H1 (cell line): ENCODE measurements at regions not wholly inside any gene's neighbourhood (a gene's known extent, or its start where the extent isn't known, plus 50 kb on each side); places are given as distances from the start of the nearest gene placed in this dataset.

Experiments used
- CTCF ChIA-PET: fragments of 300-600 bp; sonication (Branson Sonifier 250); formaldehyde crosslinking; loops from one replicate; lab custom pipeline; 2021; ENCODE audit not compliant: partially characterized antibody; lab: Charles Lee
- POLR2A ChIA-PET: fragments of 300-600 bp; sonication (Branson Sonifier 250); formaldehyde crosslinking; loops from one replicate; lab custom pipeline; 2021; ENCODE audit warnings: inconsistent platforms; ENCODE audit not compliant: partially characterized antibody; lab: Charles Lee
- DNase-seq, 2 experiments: peaks; one replicate each; pipeline versions ENCODE4 v3.0.0 to v3.0.0-alpha.2; 2010 to 2022; ENCODE audit warnings: low spot score in 2 of 2, low read depth in 1 of 2, mixed read lengths in 1 of 2
- FAIRE-seq: peaks from 2 replicates; lab custom pipeline; 2011; peaks lifted over from hg19 to GRCh38; lab: Jason Lieb, UNC
- H2AFZ ChIP-seq: 2 replicates; pipeline ENCODE4 v1.8.1; 2012; ENCODE audit warnings: low read length, inconsistent platforms
- H2AK5ac ChIP-seq: 2 replicates; pipeline ENCODE4 v1.6.1; 2013; ENCODE audit warnings: low read depth, low read length
- H2BK120ac ChIP-seq: replicated peaks from 2 replicates; pipeline ENCODE3; 2013; ENCODE audit warnings: low read depth, low read length, inconsistent platforms
- H2BK12ac ChIP-seq: 2 replicates; pipeline ENCODE4 v1.6.1; 2013; ENCODE audit warnings: low read depth, low read length
- H2BK15ac ChIP-seq: 2 replicates; pipeline ENCODE4 v1.6.1; 2013; ENCODE audit warnings: low read length
- H2BK20ac ChIP-seq: 2 replicates; pipeline ENCODE4 v1.6.1; 2013; ENCODE audit warnings: low read length
- H2BK5ac ChIP-seq: 2 replicates; pipeline ENCODE4 v1.6.1; 2013; ENCODE audit warnings: low read depth, low read length
- H3K14ac ChIP-seq: 2 replicates; pipeline ENCODE4 v1.6.1; 2013; ENCODE audit warnings: inconsistent platforms; ENCODE audit not compliant: insufficient read length
- H3K18ac ChIP-seq: 2 replicates; pipeline ENCODE4 v1.6.1; 2013; ENCODE audit warnings: low read length; ENCODE audit errors: extremely low read depth
- H3K23ac ChIP-seq: 2 replicates; pipeline ENCODE4 v1.6.1; 2013; ENCODE audit warnings: inconsistent platforms; ENCODE audit not compliant: insufficient read length
- H3K23me2 ChIP-seq: 2 replicates; pipeline ENCODE4 v1.6.1; 2013; ENCODE audit warnings: low read depth, low read length
- H3K27ac ChIP-seq: 2 replicates; pipeline ENCODE4 v1.6.1; 2011; ENCODE audit warnings: low read depth, low read length, inconsistent platforms
- H3K27me3 ChIP-seq, 4 experiments: replicated peaks in 1 of 4; 1 replicate in 1 of 4; 2 replicates in 3 of 4; pipeline versions ENCODE4 v1.6.1 to v1.8.1; 2011 to 2013; ENCODE audit warnings: low read length in 3 of 4, mild to moderate bottlenecking in 3 of 4, inconsistent platforms in 2 of 4, mixed read lengths in 2 of 4, moderate library complexity in 1 of 4; ENCODE audit not compliant: control insufficient read depth in 3 of 4, insufficient read depth in 3 of 4; ENCODE audit errors: extremely low read depth in 1 of 4
- H3K36me3 ChIP-seq, 4 experiments: 2 replicates each; pipeline versions ENCODE4 v1.6.1 to v1.8.1; 2011 to 2013; ENCODE audit warnings: mild to moderate bottlenecking in 4 of 4, low read length in 3 of 4, moderate library complexity in 2 of 4, control low read depth in 1 of 4, inconsistent platforms in 1 of 4; ENCODE audit not compliant: insufficient read depth in 4 of 4, control insufficient read depth in 2 of 4
- H3K4ac ChIP-seq: replicated peaks from 2 replicates; pipeline ENCODE3; 2013; ENCODE audit warnings: low read length, low read depth, mixed read lengths, inconsistent platforms; ENCODE audit not compliant: insufficient read length
- H3K4me1 ChIP-seq, 4 experiments: replicated peaks in 1 of 4; 1 replicate in 1 of 4; 2 replicates in 3 of 4; pipeline versions ENCODE4 v1.6.1 to v1.8.1; 2011 to 2013; ENCODE audit warnings: low read length in 3 of 4, inconsistent platforms in 2 of 4, mixed read lengths in 1 of 4; ENCODE audit not compliant: insufficient read depth in 4 of 4, control insufficient read depth in 3 of 4
- H3K4me2 ChIP-seq, 2 experiments: 2 replicates each; pipeline versions ENCODE4 v1.6.1 to v1.8.1; 2011 to 2013; ENCODE audit warnings: low read depth in 2 of 2, low read length in 2 of 2, control low read depth in 1 of 2, inconsistent platforms in 1 of 2, mild to moderate bottlenecking in 1 of 2; ENCODE audit not compliant: insufficient read depth in 1 of 2
- H3K4me3 ChIP-seq, 4 experiments: fragments of 200-600, 300-600 bp in 1 of 4; sonication (generic), shearing (Covaris generic), sonication (Bioruptor Twin) in 1 of 4; 2 replicates each; pipeline versions ENCODE4 v1.5.1 to v1.8.1; 2011 to 2016; ENCODE audit warnings: low read length in 4 of 4, low read depth in 3 of 4, control low read depth in 2 of 4, inconsistent platforms in 2 of 4, mild to moderate bottlenecking in 2 of 4, mixed read lengths in 1 of 4, moderate library complexity in 1 of 4; ENCODE audit not compliant: insufficient read depth in 2 of 4; ENCODE audit errors: extremely low read depth in 1 of 4
- H3K56ac ChIP-seq: replicated peaks from 2 replicates; pipeline ENCODE3; 2013; ENCODE audit warnings: low read depth, mild to moderate bottlenecking, mixed read lengths, low read length, inconsistent platforms; ENCODE audit not compliant: insufficient read length
- H3K79me1 ChIP-seq: 2 replicates; pipeline ENCODE4 v1.6.1; 2013; ENCODE audit warnings: low read depth, low read length, control low read depth
- H3K79me2 ChIP-seq, 2 experiments: 2 replicates each; pipeline versions ENCODE4 v1.6.1 to v1.8.1; 2012 to 2013; ENCODE audit warnings: low read length in 2 of 2, mild to moderate bottlenecking in 2 of 2, inconsistent platforms in 1 of 2; ENCODE audit not compliant: insufficient read depth in 2 of 2, control insufficient read depth in 1 of 2
- H3K9ac ChIP-seq, 4 experiments: replicated peaks in 1 of 4; 1 replicate in 1 of 4; 2 replicates in 3 of 4; pipeline versions ENCODE4 v1.6.1 to v1.8.1; 2011 to 2013; ENCODE audit warnings: low read depth in 3 of 4, low read length in 3 of 4, control low read depth in 2 of 4, mild to moderate bottlenecking in 2 of 4, moderate library complexity in 2 of 4, inconsistent platforms in 1 of 4; ENCODE audit errors: extremely low read depth in 1 of 4
- H3K9me3 ChIP-seq, 2 experiments: 2 replicates each; pipeline versions ENCODE4 v1.6.1 to v1.8.1; 2012 to 2013; ENCODE audit warnings: mild to moderate bottlenecking in 2 of 2, moderate library complexity in 2 of 2, control low read depth in 1 of 2, inconsistent platforms in 1 of 2, low read depth in 1 of 2, low read length in 1 of 2, mixed read lengths in 1 of 2; ENCODE audit not compliant: insufficient read depth in 2 of 2
- H4K20me1 ChIP-seq, 2 experiments: replicated peaks in 1 of 2; 2 replicates each; pipeline versions ENCODE3 to v1.8.1; 2011 to 2013; ENCODE audit warnings: inconsistent platforms in 2 of 2, low read length in 2 of 2, mild to moderate bottlenecking in 1 of 2; ENCODE audit not compliant: insufficient read depth in 2 of 2, control insufficient read depth in 1 of 2
- H4K5ac ChIP-seq: 2 replicates; pipeline ENCODE4 v1.6.1; 2013; ENCODE audit warnings: low read length, low read depth, mixed read lengths, inconsistent platforms; ENCODE audit not compliant: insufficient read length
- H4K8ac ChIP-seq: 2 replicates; pipeline ENCODE4 v1.8.0; 2013; ENCODE audit warnings: mild to moderate bottlenecking, moderate library complexity, low read length, inconsistent platforms; ENCODE audit not compliant: insufficient read depth; ENCODE audit errors: extremely low read depth
- H4K91ac ChIP-seq: replicated peaks from 2 replicates; pipeline ENCODE3; 2013; ENCODE audit warnings: low read length, mixed read lengths, inconsistent platforms; ENCODE audit not compliant: insufficient read length
- CBX5 ChIP-seq: fragments of 300-800, 300-1000 bp; sonication (generic); IDR thresholded peaks from 2 replicates; pipeline ENCODE4 v1.7.1; 2016; ENCODE audit warnings: antibody characterized with exemption, low read length, low read depth
- CTCF ChIP-seq, 3 experiments: IDR thresholded peaks; 1 replicate in 2 of 3; 2 replicates in 1 of 3; pipeline versions ENCODE4 v1.5.1 to v1.6.1; 2011; ENCODE audit warnings: low read length in 3 of 3, mild to moderate bottlenecking in 3 of 3, inconsistent platforms in 2 of 3, low read depth in 1 of 3, moderate library complexity in 1 of 3; ENCODE audit not compliant: insufficient read depth in 1 of 3; ENCODE audit errors: control extremely low read depth in 1 of 3
- EP300 ChIP-seq, 2 experiments: IDR thresholded peaks; 1 replicate in 1 of 2; 2 replicates in 1 of 2; pipeline ENCODE4 v1.6.1; 2011 to 2012; ENCODE audit warnings: low read depth in 2 of 2, low read length in 2 of 2, mild to moderate bottlenecking in 2 of 2, borderline replicate concordance in 1 of 2, inconsistent platforms in 1 of 2, moderate library complexity in 1 of 2
- HDAC6 ChIP-seq: IDR thresholded peaks from one replicate; pipeline ENCODE4 v1.7.1; 2012; ENCODE audit warnings: low read depth, mild to moderate bottlenecking, inconsistent platforms, low read length, moderate library complexity
- KDM4A ChIP-seq: IDR thresholded peaks from one replicate; pipeline ENCODE4 v1.7.1; 2012; ENCODE audit warnings: low read depth, mild to moderate bottlenecking, moderate library complexity, low read length, inconsistent platforms; ENCODE audit not compliant: severe bottlenecking
- NRF1 ChIP-seq: IDR thresholded peaks from 2 replicates; pipeline ENCODE4 v1.6.1; 2011; ENCODE audit warnings: mild to moderate bottlenecking, low read depth, low read length, improper control_type of control experiment
- RBBP5 ChIP-seq: IDR thresholded peaks from 2 replicates; pipeline ENCODE4 v1.7.1; 2012; ENCODE audit warnings: low read depth, mild to moderate bottlenecking, inconsistent platforms, low read length, moderate library complexity, borderline replicate concordance
- RFX5 ChIP-seq: IDR thresholded peaks from 2 replicates; pipeline ENCODE4 v1.6.1; 2011; ENCODE audit warnings: low read depth, low read length, improper control_type of control experiment, borderline replicate concordance
- RXRA ChIP-seq: IDR thresholded peaks from 2 replicates; pipeline ENCODE4 v1.6.1; 2011; ENCODE audit warnings: low read depth, mild to moderate bottlenecking, low read length, moderate library complexity; ENCODE audit not compliant: insufficient read depth
- SIN3A ChIP-seq, 2 experiments: IDR thresholded peaks in 1 of 2; conservative IDR thresholded peaks in 1 of 2; 2 replicates each; pipeline ENCODE4 v1.6.1; 2011 to 2012; ENCODE audit warnings: low read length in 2 of 2, improper control_type of control experiment in 1 of 2, low read depth in 1 of 2, mild to moderate bottlenecking in 1 of 2
- SP1 ChIP-seq: IDR thresholded peaks from 2 replicates; pipeline ENCODE4 v1.6.1; 2011; ENCODE audit warnings: low read depth, low read length
- SP2 ChIP-seq: IDR thresholded peaks from 2 replicates; pipeline ENCODE4 v1.6.1; 2012; ENCODE audit warnings: mild to moderate bottlenecking, low read length, inconsistent platforms
- WGBS, 2 experiments: shearing (Covaris generic) in 1 of 2; methylation state at CpG; one replicate each; pipeline versions ENCODE4 v1.1.6 to v1.1.7; 2013 to 2015; ENCODE audit warnings: low lambda C conversion rate in 2 of 2, mixed read lengths in 2 of 2, inconsistent platforms in 1 of 2, low coverage in 1 of 2, missing lambda C conversion rate in 1 of 2; ENCODE audit not compliant: insufficient replicate concordance in 2 of 2, insufficient coverage in 1 of 2, insufficient read length in 1 of 2; ENCODE audit errors: extremely low coverage in 1 of 2, missing lambda C conversion rate in 1 of 2; 5-methylcytosine and 5-hydroxymethylcytosine counted together

DNA sequence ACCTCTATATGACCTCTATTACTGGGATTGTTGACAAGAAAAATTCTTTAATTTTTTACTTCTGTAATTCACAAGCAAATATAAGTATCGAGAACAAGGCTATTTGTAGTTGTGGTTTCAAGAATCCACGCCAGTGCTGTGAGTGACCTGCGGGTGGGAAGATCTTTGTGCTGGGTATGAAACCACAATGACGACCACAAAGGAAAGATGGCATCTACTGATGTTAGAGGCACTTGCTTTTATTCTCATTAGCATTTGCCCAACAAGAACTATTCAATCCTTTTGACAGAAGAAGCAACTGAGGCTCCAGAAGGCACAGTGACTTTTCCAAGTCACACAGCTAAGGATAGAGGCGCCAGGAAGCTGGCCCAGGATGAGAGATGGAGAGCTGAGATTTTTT is 1054.9 kb downstream of the TBC1D22A start:
- no peak overlapping the region for H2AFZ ChIP-seq
- no peaks in the 10 kb centered on the region for H3K79me2 ChIP-seq
- H3K27me3 ChIP-seq = no peaks in the 10 kb centered on the region
- H2BK15ac ChIP-seq = no peak overlapping the region
- no peak overlapping the region for H2AK5ac ChIP-seq
- H4K91ac ChIP-seq = no peak overlapping the region
- H2BK20ac ChIP-seq = no peak overlapping the region
- peaks cover 0 to 3% (median 0%) of the 10 kb centered on the region in 4 experiments; a peak in 1 of 8 replicates for H3K36me3 ChIP-seq
- H3K18ac ChIP-seq = no peak overlapping the region
- peaks cover 5 to 6% of the 10 kb centered on the region in 2 experiments for H3K9me3 ChIP-seq
- no peak overlapping the region for H4K5ac ChIP-seq
- DNase-seq = no peak
- no peaks in the 10 kb centered on the region for H3K79me1 ChIP-seq
- no peak for FAIRE-seq
- H3K4me3 ChIP-seq = no peak overlapping the region
- 93% methylated on average over 5 of the region's 5 CpGs; no CpG with 5 or more reads in 1 of the 2 experiments for WGBS, 2 experiments
- no peaks in the 10 kb centered on the region for H3K4me1 ChIP-seq
- H3K14ac ChIP-seq = no peak overlapping the region
- no peak overlapping the region for H3K4ac ChIP-seq
- H3K23me2 ChIP-seq = peaks cover 5% of the 10 kb centered on the region; the same call in 1 of the 2 replicates
- ChIA-PET POLR2A (no interaction called here), CTCF (no interaction called here)
- peaks cover 0 to 1% of the 10 kb centered on the region in 2 experiments for H4K20me1 ChIP-seq
- no peak overlapping the region for H2BK5ac ChIP-seq
- no peak overlapping the region for H3K23ac ChIP-seq
- H3K56ac ChIP-seq = no peak overlapping the region
- H2BK120ac ChIP-seq = no peak overlapping the region
- H3K27ac ChIP-seq = no peak overlapping the region
- H4K8ac ChIP-seq = no peak overlapping the region
- no peak overlapping the region for H2BK12ac ChIP-seq
- H3K4me2 ChIP-seq = no peak overlapping the region
- no peak overlapping the region for H3K9ac ChIP-seq
- TF ChIP-seq RXRA (no peak), EP300 (IDR thresholded peaks at IDR 0.05; ENCODE audit: borderline replicate concordance in 1 of 2, low read depth in 2 of 2, low read length in 2 of 2) (no peak), CBX5 (no peak), RBBP5 (no peak), HDAC6 (no peak), SP2 (no peak), NRF1 (no peak), SIN3A (conservative IDR thresholded peaks at IDR 0.05 in 1 of 2, IDR thresholded peaks at IDR 0.05 in 1 of 2; ENCODE audit: low read depth in 1 of 2, low read length in 2 of 2) (no peak), SP1 (no peak), CTCF (IDR thresholded peaks at IDR 0.05; ENCODE audit: control extremely low read depth in 1 of 3, insufficient read depth in 1 of 3, low read depth in 1 of 3, low read length in 3 of 3) (no peak), RFX5 (no peak), KDM4A (no peak)
